ENCODE measurements at regions not wholly inside any gene's neighbourhood (a gene's known extent, or its start where the extent isn't known, plus 50 kb on each side); places are given as distances from the start of the nearest gene placed in this dataset.
"Not testable (repeated sequence)": the region's sequence is repeated elsewhere in the genome, so short reads cannot be mapped to it uniquely, and the experiment has no call there.

GRCh38 chr12:38431921-38432320 is 115.3 kb downstream of the ALG10B start:
- no peak for TF ChIP-seq ZFX (IDR thresholded peaks at IDR 0.05)
- no peak for TF ChIP-seq CTCF (conservative IDR thresholded peaks at IDR 0.05)
- no peak overlapping the region for H3K27ac ChIP-seq

GRCh38 chr12:38441871-38442281 is 125.3 kb downstream of the ALG10B start:
- H3K27ac ChIP-seq: not testable (repeated sequence)

GRCh38 chr12:38445040-38445439 is 128.5 kb downstream of the ALG10B start:
- TF ChIP-seq CTCF (conservative IDR thresholded peaks at IDR 0.05): no peak
- TF ChIP-seq ZFX (IDR thresholded peaks at IDR 0.05): no peak
- H3K27ac ChIP-seq: no peak overlapping the region

- H3K27ac ChIP-seq: no peak overlapping the region
- TF ChIP-seq CTCF (conservative IDR thresholded peaks at IDR 0.05) (no peak), ZFX (IDR thresholded peaks at IDR 0.05) (no peak)
Measured at GRCh38 chr12:38448991-38449390, 132.4 kb downstream of the ALG10B start.

- no peak overlapping the region for H3K27ac ChIP-seq
- no peak for TF ChIP-seq ZFX (IDR thresholded peaks at IDR 0.05)
Measured at GRCh38 chr12:38456537-38457120, 140.1 kb downstream of the ALG10B start.

GRCh38 chr12:38465020-38465419 is 148.4 kb downstream of the ALG10B start:
- TF ChIP-seq CTCF (conservative IDR thresholded peaks at IDR 0.05): no peak
- TF ChIP-seq ZFX (IDR thresholded peaks at IDR 0.05): no peak
- H3K27ac ChIP-seq: no peak overlapping the region

GRCh38 chr12:38469715-38470114 is 153.1 kb downstream of the ALG10B start:
- no peak overlapping the region for H3K27ac ChIP-seq
- TF ChIP-seq ZFX (IDR thresholded peaks at IDR 0.05) (no peak), CTCF (conservative IDR thresholded peaks at IDR 0.05) (no peak)

- no peak overlapping the region for H3K27ac ChIP-seq
- TF ChIP-seq CTCF (conservative IDR thresholded peaks at IDR 0.05) (no peak), ZFX (IDR thresholded peaks at IDR 0.05) (no peak)
Measured at GRCh38 chr12:38477340-38478090, 160.9 kb downstream of the ALG10B start.

Measured in C4-2B (cell line).